ENCODE measurements at regions not wholly inside any gene's neighbourhood (a gene's known extent, or its start where the extent isn't known, plus 50 kb on each side); places are given as distances from the start of the nearest gene placed in this dataset.
A peak's percentile ranks its signal among the peaks of the same experiment; 100 is the strongest.

DNA sequence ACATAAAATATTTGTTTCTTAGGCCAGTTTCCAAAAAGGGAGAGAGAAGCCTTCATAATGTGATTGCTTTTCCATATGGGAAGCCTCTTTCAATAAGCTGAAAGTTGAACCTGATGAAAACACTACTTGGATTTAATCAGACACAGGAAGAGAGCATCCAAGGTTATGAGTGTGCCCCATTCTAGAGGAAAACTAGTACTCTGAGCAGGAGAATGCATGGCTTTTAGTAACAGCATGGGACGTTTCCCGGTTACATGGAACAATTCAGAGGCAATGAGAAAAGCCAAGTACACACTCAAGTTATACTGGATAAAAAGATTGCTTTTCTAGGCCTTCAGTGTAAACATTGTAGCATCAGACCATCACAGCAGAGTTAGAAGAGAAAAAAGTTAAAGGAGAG, 315.8 kb downstream of the ZNF516 start:
- no peak for DNase-seq

DNA sequence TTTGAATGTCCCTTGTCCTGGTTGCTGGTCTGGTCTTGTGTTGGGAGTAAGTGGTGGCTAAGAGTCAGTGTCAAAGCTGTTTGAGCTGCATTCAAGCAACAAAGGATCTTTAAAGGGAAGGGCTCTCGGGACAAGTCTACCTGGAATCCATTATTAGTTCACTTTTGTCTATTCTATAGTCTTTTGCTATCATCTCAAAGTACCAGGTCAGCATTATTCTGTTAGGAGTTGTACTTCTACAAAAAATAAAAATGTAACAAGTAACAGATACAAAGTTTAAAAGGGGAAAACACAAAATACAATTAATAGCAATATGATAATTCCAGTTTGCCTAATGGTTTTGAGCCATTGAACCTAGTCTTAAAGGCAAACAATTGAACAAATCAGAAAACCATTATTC, 317.9 kb downstream of the ZNF516 start:
- no peak for DNase-seq

DNA sequence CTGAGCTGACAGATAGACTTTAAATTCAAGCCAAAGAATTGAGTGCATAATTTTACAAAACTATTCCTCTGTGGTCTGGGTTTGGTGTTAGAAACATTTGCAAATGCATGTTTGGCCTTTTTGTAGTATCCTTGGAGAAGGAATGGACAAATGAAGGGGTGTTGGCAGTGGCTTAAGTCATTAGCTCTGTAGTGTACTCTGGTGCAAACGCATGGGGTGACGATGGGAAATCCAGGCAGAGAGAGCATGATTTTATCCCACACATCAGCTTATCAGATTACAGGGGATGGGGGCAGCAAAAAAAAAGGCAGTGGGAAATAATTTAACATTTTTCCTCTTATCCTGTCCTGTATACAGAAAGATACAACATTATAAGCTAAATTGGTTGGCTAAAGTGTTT, 320.6 kb downstream of the ZNF516 start:
- no peak for DNase-seq

DNA sequence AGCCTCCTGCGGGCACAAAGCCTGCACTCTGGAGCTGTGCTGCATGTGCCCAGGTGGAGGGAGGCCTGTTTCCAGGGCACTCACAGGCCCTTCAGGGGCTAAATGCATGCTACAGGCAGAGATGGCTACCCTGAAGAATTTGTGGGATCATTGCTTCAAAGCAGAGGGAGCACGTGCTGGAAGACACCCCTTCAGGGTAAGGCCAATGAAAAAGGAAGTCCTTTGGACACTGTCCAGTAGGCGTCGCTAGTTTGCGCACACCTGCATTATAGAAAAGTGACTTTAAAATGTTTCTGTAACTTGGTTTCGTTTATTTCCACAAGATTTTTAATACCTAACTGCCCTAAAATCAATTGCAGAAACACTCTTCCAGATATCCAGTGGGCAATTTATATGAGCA, 325.3 kb downstream of the ZNF516 start:
- DNase-seq: no peak

DNA sequence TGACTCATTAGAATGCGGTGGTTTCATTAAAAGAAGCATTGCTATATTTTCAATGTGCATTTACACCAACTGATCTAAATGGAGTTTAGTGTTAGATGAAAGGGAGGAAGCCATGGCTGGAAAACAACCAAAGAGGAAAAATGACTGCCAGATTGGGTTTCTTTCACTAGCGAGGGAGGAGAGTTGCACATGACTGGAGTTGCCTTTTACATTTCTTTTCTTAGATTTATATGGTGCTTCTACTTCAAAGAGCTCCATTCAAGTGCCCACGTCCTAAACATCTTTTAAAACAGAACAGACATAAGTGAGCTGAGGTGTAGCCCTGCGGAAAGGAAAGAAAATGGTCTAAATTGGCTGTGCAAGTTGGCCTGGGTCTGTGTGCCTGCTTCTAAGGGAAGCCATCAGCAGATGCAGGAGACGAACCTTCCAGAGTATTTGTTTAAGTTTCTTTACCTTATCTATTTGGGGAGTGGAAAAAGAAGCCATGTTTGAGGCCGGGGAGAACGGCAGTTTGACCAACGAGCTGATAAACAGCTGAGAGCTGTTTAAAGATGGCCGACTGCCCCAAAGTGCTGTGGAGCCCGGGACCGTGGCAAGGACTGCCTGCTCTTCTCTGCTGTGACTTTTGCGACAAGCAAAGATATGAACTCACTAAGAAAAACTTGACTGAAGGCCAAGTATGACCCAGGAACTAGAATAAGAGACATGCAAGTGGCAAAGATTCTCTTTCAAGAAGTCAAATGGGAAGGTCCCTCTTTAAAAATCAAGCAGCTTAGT, 327.0 kb downstream of the ZNF516 start:
- no peak for DNase-seq

DNA sequence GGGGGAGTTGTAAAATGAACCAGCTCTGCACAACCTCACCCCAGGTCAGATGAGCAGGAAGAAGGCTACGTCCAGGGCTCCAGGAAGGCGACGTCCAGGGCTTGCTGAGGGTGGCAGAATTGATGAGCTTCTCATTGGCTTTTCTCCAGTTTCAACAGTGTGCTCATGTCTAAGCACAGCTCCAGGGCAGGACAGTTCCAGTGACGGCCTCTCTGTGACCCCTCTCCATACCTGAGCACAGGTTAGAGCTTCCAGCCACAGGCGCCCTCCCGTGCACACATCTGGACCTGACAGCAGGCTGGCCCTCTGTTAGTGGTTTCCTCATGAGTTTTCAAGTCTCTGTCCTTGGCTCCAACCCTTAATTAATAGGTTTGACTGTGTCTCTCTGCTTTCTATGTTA, 327.6 kb downstream of the ZNF516 start:
- DNase-seq: no peak

DNA sequence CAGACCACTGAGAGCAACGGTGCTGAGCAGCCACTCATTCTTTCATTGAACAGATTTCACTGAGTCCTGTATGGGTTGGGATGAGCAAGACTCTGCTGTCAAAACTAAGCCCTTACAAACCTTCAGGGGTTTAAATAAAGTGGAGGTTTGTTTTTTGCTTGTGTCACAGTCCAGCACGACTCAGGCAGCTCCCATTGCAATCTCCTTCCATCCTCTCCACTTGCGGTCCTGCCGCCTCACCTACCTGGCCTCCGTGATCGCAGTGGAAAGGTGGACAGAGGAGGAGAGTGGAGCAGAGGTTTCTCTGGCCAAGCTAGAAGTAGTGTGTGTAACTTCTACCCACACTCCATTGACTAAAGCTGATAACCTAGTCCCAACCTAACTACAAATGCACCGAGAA, 332.2 kb downstream of the ZNF516 start:
- DNase-seq: no peak

DNA sequence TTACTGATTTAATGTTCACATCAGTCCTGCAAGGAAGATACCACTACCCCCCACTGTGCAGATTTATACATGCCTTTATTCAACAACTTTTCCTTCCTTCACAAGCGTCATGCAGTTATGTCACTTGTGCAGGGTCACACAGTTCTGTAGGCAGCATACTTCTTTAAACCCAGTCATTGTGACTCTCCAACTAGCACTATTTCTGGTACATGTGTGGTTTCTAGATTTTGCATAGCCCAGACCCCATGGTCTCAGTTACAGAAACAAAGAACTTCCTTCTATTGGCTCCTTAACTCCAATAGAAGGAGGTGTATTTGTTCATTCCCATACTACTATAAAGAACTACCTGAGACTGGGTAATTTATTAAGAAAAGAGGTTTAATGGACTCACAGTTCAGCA, 333.1 kb downstream of the ZNF516 start:
- no peak for DNase-seq

DNA sequence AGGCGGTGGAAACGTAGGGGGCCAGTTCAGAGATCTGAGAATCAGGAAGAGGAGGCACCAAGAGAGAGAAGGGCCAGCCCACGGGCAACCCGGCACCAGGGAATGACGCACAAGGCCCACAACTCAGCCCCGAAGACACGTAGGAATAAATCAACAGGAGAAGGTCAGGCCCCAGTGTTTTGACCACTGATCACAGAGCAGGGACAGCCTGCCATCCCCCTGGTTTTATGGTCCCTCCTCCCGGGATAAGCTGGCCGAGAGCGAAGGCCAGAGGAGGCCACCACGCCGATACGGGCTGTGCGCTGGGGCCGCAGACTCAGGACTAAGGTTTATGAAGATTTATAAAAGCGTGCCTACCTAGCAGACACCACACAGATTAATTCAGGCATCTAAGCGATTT, 341.4 kb downstream of the ZNF516 start:
- DNase-seq: no peak

DNA sequence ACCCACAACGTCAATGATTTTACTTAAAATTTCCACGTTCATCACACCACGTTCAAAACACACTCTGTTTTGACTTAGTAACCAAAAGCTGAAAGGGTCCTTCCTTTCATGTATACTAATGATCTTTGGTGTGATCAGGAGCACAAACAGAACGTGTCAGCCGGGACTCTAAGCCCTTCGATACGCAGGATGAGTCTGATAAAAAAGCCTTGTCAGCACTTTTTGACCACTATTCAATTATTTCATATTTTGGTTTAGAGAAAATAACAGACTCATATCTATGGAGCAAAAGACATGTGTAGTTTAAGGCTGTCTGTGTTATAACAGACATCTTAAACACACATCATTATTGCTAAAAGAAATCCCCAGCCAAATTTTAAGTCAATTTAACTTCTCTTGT, 345.3 kb downstream of the ZNF516 start:
- no peak for DNase-seq

DNA sequence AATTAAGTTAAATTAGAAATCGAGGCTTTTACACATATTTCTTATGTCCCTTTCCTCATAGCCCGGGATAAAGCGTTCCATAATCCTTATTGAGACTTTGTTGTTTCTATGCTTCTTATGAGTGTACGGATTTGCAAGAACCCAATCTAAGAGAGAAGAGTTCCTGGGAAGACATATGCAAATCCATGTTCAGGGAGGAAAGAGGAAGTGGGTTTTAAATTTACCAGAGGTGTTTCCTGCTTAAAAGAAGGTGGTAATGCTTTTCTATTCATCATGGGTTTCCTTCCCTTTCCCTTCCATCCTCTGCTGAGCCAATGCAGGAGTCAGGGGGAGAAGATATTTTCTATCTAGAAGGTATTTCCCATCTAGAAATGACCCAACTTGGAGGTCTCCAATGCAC, 345.8 kb downstream of the ZNF516 start:
- DNase-seq: no peak

DNA sequence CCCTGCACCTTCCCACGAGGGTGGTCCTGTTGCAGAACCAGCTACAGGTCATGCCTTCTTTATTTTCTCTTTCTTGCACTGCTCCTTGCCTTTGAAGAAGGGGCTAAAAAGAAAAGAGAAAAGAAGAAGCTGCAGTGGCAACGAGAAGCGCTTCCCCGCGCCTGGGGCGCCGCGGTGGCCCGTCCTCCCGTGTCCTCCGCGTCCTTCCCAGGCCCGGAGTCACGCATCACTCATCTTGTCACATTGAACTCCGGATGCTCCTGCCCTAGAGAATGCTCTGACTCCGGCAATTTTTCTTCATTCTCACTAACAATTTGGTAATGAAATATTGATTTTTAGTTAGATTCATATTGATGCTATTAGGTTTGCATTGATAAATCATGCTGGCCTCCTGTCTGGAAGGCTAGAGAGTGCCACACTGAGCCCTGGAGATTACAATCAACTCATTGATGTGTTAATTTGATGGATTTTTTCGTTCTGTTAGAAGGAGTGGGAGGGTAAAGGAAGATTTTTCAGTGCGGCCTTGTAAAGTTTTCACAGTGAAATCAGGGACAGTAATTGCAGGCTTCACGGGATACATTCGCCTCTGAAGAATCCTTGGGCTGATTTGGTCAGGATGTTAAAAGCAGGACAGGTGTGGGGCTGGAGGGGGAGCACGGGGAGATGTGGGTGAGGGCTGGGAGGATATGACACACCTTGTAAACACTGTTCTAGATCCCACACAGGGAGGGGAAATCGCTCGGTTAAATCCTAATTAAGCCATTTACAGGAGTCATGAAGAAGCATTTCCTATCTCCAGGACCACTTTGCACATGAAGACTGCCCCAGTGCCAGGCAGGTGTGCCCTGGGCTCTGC, 349.3 kb downstream of the ZNF516 start:
- DNase-seq: no peak

DNA sequence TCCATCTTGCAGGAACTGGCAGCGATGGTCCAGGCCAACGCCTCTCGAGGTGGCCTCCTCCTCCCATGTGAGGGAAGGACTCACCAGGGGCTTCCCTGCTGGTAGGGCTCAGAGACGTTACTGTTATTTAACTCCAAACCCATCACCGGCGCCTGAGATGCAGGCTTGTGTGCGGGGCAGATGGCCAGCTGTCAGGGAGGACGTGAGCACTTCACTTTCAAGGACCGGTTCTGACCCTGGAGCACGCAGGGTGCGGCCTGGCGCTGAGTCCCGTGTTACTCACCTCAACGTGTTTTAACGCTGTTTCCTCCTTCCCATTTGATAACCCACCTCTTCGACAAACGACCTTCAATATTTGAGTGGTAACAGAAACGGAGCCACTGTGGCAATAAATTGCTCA, 350.2 kb downstream of the ZNF516 start:
- DNase-seq: no peak

DNA sequence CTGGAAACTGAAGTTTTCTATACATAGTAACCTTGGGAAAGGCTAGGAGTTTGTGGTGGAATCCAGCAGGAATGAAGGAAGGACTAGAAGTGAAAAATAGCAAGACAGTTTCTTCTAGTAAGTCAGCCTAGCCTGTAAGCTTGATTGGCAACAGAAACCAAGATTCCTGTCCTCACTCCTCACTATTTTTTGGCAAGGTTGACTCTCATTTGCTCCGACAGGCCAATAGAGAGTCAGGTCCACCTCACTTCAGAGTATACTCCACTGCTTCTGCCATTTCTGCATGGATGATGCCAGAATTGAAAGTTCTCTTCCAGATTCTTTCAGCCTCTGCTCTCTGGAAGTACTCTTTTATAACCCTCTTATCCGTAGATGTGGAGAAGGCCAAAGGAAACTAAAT, 352.4 kb downstream of the ZNF516 start:
- no peak for DNase-seq

DNA sequence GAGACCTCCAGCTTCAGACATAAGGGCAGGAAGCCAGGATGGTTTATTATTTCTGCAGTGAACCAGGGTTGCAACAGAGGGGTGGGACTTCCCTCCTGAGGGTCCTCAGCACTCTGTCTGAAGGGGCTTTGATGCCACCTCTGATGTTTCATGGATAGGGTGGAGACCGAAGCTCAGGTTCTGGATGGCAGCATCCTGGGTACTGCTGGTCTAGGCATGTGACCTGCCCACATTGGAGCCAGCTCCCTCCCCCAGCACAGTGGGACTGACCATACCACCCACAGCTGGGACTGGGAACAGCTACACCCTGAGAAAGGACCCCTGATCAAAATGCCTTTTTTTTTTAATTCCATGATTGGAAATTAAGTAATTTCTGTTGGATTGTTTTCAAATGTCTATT, 355.2 kb downstream of the ZNF516 start:
- no peak for DNase-seq

DNA sequence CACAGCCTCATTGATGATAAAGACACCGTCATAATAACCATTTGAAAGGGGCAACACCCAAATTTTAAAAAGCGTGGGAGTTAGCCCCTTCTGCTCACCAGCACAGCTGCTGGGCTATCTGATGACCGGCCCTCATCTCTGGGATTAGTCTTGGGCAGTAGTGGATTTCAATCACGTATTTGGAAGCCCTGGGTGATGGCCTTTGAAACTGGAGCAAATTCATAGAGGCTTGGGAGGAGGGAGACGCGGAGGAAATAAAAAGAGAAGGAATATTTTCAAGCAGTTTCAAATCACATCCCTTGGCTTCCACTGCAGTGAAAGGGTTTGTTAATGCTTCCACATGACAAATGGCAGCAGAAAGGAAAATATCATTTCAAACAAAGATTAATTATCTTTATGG, 357.8 kb downstream of the ZNF516 start:
- DNase-seq: no peak

DNA sequence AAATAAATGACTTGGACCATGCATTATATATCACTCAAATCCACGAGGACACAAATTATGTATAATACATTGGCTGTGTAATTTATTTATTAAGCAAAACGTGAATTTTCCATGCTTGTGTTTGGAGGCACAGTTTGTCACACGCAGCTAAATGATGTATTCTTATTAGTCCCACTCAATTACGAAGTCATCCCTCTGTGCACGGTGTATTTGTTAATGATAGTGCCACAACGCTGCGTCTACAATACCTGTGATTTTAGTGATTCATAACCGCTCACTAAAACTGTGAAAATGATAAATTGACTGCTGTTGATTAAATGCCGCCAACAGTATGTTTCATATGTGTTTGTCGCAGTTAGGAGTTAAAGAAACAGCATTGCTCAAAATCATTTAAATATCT, 358.3 kb downstream of the ZNF516 start:
- DNase-seq: no peak

DNA sequence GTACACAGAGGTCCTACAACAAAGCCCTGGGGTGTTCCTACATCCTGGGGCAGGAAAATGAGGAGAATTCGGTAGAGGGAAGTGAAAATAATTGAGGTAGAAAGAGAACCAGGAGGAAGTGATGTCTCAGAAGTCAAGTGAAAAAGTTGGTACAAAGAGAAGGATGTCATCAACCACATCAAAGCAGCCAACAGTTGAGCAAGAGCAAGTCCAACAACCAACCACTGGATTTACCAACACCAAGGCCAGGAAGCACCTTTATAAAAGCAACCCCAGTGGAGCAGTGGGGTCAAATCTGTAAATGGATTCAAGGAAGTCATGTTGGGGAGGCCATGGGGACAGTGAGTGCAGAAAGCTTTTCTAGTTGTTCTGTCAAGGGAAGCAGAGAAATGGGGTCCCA, 360.4 kb downstream of the ZNF516 start:
- DNase-seq: no peak

DNA sequence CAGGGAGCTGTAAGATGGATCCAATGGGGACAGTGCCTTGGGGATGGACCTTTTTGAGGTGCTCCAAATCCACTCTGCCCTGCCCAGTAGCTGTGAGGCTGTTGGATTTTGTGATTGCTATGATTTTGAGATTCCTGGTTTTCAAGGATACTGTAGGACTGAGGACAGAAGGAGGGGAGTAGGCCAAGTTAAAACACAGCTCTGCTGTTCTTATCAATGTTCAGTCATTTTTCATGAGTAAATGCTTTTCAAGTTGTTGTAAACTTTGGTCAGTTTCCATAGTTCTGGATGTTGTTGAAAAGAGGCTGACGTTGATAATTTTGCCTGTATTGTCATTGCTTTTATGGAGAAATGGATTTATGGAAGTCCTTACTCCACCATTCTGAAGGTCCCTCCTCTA, 361.2 kb downstream of the ZNF516 start:
- DNase-seq: no peak

DNA sequence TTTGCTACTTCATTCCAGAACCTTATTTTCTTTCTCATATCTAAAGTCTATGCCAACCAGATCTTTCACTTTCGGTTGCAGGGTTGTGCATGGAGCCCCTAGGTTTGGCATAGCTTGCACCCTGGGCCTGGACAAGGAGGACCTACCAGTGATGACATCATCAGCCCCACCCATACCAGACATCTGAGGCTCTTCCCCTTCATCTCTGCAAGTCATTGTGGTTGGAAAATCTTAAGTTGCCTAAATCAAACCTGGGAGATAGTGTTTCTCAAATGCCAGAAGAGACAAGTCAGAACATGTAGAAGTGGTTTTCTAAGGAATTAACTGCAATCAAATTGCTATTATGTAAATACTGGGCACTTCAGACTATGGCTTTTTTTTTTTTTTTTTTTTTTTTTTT, 363.3 kb downstream of the ZNF516 start:
- DNase-seq: peak; percentile 13

DNA sequence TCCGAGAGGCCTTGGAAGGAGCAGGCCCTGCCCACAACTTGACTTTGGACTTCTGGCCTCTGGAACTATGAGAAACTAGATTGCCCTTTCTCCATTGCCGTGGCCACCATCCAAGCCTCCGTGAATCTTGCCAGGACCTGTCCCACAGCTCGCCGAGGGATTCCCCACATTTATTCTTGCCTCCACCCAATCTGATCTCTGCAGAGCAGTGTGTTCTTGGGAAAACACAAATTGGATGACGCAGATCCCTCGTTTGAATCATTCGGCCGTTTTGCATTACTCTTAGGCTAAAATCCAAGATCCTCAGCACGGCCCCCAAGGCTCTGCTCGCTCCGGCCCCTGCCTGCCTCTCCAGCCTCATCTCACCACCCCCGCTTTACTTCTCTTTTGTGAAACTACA, 364.2 kb downstream of the ZNF516 start:
- peak; percentile 10 for DNase-seq

DNA sequence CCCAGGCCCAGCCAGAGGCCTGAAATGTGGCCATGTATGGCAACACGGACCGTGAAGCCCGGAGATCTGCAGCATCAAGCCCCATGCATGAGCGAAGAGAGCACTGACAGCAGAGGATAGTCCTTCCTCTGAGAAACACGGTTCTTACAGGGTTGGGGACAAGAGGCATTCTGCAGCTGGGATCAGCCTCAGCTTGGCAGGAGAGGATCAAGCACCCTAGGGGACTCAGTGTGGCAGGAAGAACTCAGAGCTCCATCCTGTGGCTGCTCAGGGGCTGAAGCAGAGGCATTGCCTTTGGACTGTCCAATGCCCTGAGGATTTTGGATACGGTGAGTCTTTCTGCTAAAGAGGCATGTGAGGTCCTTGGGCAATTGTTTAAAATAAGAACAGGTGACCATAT, 368.7 kb downstream of the ZNF516 start:
- DNase-seq: no peak

DNA sequence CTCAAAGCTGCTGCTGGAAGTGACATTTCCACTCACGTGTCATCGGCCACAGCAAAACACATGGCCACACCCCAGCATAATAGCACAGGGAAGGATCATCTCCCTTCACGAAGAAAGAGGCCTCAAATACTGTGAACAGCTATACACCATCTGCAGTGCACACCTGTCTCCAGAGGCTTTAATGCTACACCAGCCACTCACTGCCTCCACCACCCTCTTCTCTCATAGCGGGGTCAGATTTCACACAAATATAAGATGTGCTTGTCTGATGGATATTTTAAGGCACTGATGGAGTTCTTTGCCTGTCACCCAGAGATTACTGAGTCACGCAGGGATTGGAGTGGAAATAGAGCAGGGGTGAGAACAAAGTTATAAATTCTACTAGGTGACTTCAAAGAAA, 374.0 kb downstream of the ZNF516 start:
- no peak for DNase-seq

DNA sequence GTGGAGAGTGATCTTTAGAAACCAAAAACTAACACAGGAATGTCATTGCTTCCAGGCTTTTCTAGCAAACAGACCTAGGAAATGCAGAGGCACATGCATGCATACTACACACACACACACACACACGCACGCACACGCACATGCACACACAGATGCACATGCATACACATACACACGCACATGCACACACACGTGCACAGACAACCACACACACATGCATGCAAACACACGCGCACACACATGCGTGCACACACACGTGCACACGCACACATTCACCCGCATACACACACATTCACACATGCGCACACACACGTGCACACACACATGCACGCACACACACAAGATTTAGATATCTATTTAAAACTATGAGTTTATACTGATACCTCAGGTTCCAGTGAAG, 379.5 kb downstream of the ZNF516 start:
- DNase-seq: no peak

DNA sequence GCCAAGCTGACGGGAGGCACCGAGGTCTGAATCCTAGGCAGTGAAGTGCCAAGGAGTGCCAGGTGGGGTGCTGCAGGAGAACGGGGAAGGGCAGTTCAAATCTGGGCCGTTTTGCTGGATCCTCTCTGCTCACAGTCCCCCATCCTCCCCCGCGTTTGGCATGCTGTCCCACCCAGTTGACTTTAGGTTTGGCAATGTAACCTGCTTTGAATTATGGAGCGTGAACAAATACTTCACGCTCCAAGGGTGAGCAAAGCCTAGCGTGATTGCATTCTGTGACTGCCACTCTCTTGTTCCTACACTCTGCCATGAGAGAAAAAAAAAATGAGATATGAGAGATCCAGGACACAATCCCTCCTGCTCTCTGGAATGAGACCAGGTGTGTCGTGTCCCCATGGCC, 381.9 kb downstream of the ZNF516 start:
- no peak for DNase-seq

All from fibroblast of skin of right quadriceps (primary cell).